ENCODE measurements at regions not wholly inside any gene's neighbourhood (a gene's known extent, or its start where the extent isn't known, plus 50 kb on each side); places are given as distances from the start of the nearest gene placed in this dataset.

- WGBS, 5 donors = 75 to 88% (median 86%) methylated on average over 3 of the region's 3 CpGs
- no peak for DNase-seq
- no peaks in the 10 kb centered on the region for H3K27me3 ChIP-seq (replicated peaks in 1 of 7)
- H3K27ac ChIP-seq = no peak overlapping the region
- intact Hi-C loops (cut with DNase I; ENCODE audit: low total_unique reads) = no loop called here
- no peaks in the 10 kb centered on the region for H3K36me3 ChIP-seq
- no peak overlapping the region for H3K4me3 ChIP-seq
- no peaks in the 10 kb centered on the region for H3K4me1 ChIP-seq
- peaks cover 2 to 53% (median 22%) of the 10 kb centered on the region in 8 donors for H3K9me3 ChIP-seq
- TF ChIP-seq POLR2AphosphoS5 (IDR thresholded peaks at IDR 0.05) (no peak), POLR2A (IDR thresholded peaks at IDR 0.05) (no peak), CTCF (IDR thresholded peaks at IDR 0.05 in 8 of 11, conservative IDR thresholded peaks at IDR 0.05 in 3 of 11) (no peak)
Measured at GRCh38 chr3:67831262-67831661, 176.8 kb upstream of the SUCLG2 start.

- H3K27me3 ChIP-seq (replicated peaks in 1 of 7) = no peaks in the 10 kb centered on the region
- no peak overlapping the region for H3K27ac ChIP-seq
- no peak for DNase-seq
- intact Hi-C loops (cut with DNase I; ENCODE audit: low total_unique reads) = loop anchor here (10.0 kb wide), 1 partner anchor 1056 kb away; no protein-coding TSS in a partner anchor
- no peaks in the 10 kb centered on the region for H3K4me1 ChIP-seq
- 83 to 100% (median 94%) methylated on average over 1 of the region's 1 CpG for WGBS, 5 donors
- TF ChIP-seq POLR2AphosphoS5 (IDR thresholded peaks at IDR 0.05) (no peak), POLR2A (IDR thresholded peaks at IDR 0.05) (no peak), CTCF (IDR thresholded peaks at IDR 0.05 in 8 of 11, conservative IDR thresholded peaks at IDR 0.05 in 3 of 11) (no peak)
- H3K36me3 ChIP-seq = no peaks in the 10 kb centered on the region
- no peak overlapping the region for H3K4me3 ChIP-seq
- H3K9me3 ChIP-seq = peaks cover 0 to 33% (median 6%) of the 10 kb centered on the region in 8 donors
Measured at GRCh38 chr3:67828486-67829010, 174.1 kb upstream of the SUCLG2 start.

- Histone ChIP-seq H3K27me3 (replicated peaks in 1 of 7) (no peaks in the 10 kb centered on the region), H3K4me1 (no peaks in the 10 kb centered on the region), H3K4me3 (no peak overlapping the region), H3K36me3 (no peaks in the 10 kb centered on the region), H3K27ac (no peak overlapping the region), H3K9me3 (peaks cover 0 to 3% (median 0%) of the 10 kb centered on the region in 8 donors)
- TF ChIP-seq POLR2A (IDR thresholded peaks at IDR 0.05) (no peak), POLR2AphosphoS5 (IDR thresholded peaks at IDR 0.05) (no peak), CTCF (IDR thresholded peaks at IDR 0.05 in 8 of 11, conservative IDR thresholded peaks at IDR 0.05 in 3 of 11) (no peak)
- no peak for DNase-seq
- 84 to 92% (median 88%) methylated on average over 4 of the region's 4 CpGs for WGBS, 5 donors
- intact Hi-C loops (cut with DNase I; ENCODE audit: low total_unique reads) = loop anchor here (10.0 kb wide), 1 partner anchor 1064 kb away; no protein-coding TSS in a partner anchor
Measured at GRCh38 chr3:67821135-67821534, 166.7 kb upstream of the SUCLG2 start.

GRCh38 chr3:67819447-67819846 is 165.0 kb upstream of the SUCLG2 start:
- DNase-seq = no peak
- Histone ChIP-seq H3K9me3 (peaks cover 0 to 3% (median 0%) of the 10 kb centered on the region in 8 donors), H3K4me1 (no peaks in the 10 kb centered on the region), H3K36me3 (no peaks in the 10 kb centered on the region), H3K4me3 (no peak overlapping the region), H3K27me3 (replicated peaks in 1 of 7) (no peaks in the 10 kb centered on the region), H3K27ac (no peak overlapping the region)
- intact Hi-C loops (cut with DNase I; ENCODE audit: low total_unique reads) = no loop called here
- TF ChIP-seq CTCF (IDR thresholded peaks at IDR 0.05 in 8 of 11, conservative IDR thresholded peaks at IDR 0.05 in 3 of 11) (peak in 2 of 11 experiments; percentile 9 to 23), POLR2A (IDR thresholded peaks at IDR 0.05) (no peak)
- 42 to 63% (median 50%) methylated on average over 1 of the region's 1 CpG for WGBS, 5 donors
